Stimulated activated CD4-positive, alpha-beta T cell treated with anti-CD3 and anti-CD28 coated beads, Interleukin-2, amount 100 ng/mL, for 4 hours (primary cell): ENCODE measurements at regions not wholly inside any gene's neighbourhood (a gene's known extent, or its start where the extent isn't known, plus 50 kb on each side); places are given as distances from the start of the nearest gene placed in this dataset.
"Not testable (repeated sequence)": the region's sequence is repeated elsewhere in the genome, so short reads cannot be mapped to it uniquely, and the experiment has no call there.

Experiments
- DNase-seq: peaks from one replicate; pipeline ENCODE4 v3.0.0-alpha.2; 2020; ENCODE audit warnings: low read depth

DNA sequence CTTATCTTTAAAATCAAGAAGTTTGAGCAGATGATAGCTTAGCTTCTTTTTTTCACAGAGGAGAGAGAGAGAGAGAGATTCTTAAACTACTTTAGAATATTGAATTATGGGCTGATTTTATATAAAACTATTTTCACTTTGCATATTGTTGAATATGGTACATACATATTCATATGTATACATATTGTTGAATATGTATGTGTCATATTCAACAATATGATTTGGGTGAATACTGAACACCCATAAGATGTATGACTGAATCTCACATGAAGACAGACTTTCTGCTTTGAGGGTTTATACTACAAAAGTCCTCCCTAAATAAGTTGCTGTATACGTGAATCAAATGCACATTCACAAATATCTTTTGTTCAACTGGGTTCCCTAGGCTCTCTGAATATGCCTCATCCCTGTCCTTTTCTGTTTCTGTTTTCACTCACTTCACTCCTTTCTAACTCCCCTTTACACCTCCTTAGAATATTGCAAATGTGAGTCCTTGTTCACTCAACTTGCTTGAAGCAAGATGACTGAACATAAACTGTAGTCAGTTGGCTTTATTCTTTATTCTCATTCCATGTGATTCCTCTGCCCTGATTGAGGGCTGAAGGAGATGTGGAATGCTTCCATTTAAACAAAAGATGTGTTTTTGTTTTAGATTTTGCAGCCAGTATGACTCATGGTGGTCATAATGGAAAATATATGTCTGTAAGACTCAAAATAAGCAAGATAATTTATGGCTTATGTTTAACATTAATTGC, 225.4 kb upstream of the DAB2 start:
- DNase-seq, result no peak

DNA sequence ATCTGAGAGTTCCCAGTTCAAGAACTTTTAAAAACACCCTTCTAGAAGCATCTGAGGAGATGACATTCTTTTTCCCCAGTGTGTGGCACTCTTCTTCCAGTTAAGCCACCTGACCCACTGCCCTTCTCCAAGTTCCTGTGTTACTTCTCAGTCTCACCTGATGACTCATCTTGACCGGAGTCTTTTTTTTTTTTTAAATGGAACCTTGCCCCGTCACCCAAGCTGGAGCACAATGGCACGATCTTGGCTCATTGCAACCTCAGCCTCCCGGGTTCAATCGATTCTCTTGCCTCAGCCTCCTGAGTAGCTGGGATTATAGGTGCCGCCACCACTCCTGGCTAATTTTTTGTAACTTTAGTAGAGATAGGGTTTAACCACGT, 224.1 kb upstream of the DAB2 start:
- DNase-seq, result no peak

DNA sequence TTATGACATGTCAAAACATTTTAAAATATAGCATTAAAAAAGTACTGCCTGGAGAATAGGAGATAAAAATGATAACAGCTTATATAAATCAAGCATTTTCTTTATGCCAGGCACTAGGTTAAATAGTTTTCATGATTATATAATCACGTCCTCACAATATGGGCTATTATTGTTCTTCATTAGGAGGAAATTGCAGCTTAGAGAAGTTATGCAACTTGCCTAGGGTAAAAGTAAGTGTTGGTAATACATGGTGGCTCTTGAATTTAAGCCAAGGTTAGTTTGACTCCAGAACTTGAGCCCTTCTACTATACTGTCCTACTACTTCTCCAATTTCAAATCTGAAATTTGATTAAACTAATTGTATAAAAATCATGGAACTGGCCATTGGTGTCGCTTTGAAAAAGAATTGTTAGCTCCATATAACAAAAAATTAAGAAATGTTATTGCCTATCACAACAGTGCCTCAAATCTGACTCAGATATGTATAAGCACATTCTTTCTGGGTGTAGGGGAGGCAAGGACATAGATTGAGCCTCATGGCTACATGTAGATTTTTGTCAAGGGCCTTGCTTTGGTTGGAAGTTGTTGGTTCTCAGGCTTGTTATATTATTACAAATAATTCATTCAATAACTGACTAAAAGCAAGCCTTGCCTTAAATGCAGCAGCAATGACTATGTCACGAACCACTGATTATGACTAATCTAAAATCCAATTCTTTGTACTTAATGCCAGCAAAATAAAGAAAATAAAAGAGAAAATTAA, 223.5 kb upstream of the DAB2 start:
- DNase-seq, result no peak

DNA sequence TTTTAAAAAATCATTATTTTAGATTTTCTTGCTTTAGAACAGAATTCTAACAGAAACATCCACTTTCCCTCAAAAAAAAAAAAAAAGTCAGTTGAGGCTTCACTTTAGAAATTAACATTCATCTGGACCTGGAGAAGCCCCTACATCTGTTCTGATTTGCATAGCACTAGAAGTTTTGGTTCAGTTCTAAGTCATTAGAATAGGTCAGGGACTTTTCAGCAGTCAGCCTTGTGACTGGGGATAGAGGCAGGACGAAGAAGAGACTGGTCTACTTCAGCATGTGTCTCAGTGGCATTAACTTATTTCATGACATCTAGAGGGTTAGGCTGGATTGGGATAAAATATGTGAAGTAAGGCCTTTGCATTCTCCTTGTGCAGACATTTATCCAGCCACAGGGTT, 215.8 kb upstream of the DAB2 start:
- no peak for DNase-seq

DNA sequence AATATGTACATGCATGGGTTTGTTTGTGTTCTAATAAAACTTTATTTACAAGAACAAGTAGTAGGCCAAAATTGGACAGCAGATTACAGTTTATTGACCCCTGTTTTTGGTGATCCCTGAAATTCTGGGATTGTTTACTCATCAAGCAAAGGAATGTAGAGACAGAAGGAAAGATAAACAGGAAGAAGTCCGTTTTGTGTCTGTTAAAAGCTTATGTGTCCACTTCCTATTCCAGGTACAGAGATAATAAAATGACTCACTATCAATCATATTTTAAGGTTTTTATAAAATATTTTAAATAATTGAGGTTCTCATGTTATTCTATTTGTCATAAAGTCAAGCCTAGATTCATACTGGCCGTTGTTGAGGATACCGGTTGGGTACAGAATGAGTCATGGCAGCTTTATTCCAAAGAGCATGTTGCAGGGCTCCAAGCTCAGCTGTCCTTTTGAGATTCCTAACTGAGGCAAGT, 214.9 kb upstream of the DAB2 start:
- DNase-seq, result no peak

DNA sequence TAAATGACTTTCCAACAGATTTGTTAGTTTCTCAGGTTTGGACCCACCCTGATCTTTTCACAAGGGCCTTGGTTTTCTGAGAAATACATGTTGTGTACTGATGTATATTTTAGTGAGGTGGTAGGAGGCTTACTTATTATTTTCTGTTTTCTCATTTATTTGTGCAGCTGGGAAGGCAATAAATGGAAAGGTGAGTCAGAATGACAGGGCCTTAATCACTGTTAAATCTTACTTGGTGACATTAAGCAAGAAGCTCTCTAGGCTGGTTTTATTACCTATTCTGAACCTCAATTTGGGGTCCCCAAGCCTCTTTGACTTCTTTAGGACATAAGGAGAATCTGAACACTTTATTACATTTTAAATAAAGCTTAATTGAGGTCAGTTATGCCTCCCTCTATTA, 214.0 kb upstream of the DAB2 start:
- DNase-seq, result no peak

DNA sequence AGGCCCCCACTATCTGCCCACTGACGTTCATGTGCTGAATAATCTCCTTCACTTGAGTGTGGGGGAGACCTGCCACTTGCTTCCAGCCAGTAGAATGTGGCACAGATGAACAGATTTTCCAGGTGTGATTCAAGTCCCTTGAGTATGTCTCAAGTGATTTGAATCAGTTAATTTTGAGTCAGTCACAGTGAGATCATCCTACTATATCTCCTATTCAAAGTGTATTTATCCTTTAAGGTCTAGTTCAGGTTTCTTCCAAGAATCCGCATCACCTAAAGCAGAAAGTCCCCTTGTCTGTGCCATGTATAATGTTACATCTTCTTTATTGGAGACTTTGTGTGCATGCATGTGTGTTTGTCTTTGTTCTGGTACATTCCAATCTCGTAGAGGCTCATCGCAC, 208.3 kb upstream of the DAB2 start:
- no peak for DNase-seq

DNA sequence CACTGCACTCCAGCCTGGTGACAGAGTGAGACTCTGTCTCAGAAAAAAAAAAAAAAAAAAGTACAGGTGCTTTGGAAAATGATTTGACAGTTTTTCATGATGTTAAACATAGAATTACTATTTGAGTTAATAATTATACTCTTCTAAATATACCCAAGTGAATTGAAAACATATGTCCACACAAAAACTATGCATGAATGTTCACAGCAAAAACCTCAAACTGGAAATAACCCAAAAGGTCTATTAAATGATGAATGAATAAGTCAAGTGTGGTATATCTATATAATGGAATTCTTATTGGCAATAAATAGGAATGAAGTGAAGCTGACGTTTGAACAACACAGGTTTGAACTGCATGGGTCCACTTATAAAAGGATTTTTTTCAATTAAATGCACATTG, 207.2 kb upstream of the DAB2 start:
- DNase-seq, result no peak

DNA sequence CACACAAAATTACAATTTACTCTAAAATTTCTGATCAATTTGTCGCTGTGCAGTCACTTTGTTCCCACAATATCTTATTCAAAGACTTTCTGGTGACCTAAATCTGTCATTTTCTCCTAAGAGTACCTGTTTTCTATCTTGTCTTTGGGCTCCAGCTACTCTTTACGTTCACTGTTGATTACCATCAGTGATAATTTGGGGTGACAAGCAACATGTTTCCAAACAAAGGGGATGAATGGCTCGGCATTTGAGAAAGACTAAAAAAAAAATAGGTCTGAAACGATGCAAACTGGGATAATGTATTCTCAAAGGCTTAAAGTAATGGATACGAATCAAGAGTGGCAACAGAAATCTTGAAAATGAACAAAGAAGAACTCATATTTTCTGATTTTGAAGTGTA, 205.2 kb upstream of the DAB2 start:
- no peak for DNase-seq

DNA sequence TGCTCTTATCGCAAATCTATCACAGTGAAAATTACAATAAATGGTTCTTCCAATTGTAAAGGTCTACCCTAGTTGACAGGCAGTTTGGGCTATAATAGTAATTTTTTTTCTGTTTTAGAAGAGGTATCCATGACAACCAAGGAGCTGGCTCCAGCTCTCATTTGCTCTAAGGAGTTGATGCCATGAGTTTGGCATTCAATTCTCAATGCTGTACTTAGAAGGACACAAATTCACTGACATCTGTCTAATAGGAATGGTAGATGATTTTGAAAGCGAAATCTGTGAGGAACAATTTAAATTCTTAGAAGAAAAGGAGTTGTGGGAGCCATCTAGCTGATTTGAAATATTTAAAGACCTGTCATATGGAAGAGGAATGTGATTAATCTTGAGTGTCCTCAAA, 203.6 kb upstream of the DAB2 start:
- DNase-seq, result no peak

DNA sequence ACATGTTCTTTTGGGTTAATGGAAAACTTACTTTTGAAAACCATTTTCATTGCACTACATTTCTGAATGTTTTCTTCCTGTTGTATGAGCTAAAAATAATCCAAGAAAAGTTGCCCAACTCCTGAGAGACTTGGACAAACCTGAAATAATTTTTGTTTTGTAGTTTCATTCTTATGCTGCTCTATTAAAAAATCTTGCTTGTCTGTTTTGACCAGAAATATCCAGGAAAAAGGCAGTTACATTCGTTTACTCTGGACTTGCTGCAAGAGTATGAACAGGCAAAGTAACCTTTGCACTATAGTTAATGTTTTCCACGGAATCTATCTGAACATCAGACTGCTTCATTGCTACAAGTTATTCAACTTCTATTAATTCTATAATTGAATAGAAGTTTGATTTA, 200.1 kb upstream of the DAB2 start:
- DNase-seq, result no peak

DNA sequence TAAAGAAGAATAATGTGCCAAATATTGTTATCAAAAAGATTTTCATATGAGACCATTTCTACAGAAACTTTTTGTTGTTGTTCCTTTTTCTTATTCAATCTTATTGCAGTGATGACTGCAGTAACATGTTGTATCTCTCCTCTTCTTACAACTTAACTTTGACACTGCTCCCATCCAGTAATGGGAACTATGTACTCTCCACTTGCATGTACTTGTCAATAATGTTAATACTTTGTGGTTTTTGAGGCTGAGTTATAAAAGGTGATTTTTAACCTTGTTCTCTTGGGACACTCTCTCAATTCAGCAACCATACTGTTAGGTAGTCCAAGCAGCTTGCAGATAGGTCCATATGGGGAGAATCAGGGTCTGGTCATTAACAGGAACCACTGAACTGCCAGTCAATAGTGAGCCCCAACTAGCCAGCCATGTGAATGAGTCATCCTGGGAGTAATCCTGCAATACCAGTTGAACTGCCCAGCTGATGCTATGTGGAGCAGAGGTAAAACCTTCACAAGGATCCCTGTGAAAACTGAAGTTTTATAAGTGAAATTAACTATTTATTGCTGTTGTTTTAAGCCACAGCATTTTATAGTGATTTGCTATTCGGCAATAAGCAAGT, 199.6 kb upstream of the DAB2 start:
- DNase-seq, result no peak

DNA sequence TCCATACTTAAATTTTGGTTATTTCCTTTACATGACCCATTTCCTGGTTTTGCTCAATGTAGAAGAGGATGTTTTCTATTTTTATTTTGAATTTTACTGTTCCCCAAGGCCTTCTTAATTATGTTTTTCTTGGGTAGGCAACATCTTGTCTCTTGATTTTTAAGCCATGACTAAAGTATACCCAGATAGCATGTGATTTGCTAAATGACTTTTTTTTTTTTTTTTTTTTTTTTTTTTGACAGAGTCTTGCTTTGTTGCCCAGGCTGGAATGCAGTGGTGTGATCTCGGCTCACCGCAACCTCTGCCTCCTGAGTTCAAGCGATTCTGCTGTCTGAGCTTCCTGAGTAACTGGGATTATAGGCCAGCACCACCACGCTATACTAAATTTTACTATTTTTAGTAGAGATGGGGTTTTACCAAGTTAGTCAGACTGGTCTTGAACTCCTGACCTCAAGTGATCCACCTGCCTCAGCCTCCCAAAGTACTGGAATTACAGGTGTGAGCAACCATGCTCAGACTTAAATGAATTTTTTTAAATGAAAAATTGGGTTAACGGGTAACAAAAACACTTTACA, 198.6 kb upstream of the DAB2 start:
- DNase-seq, result no peak

DNA sequence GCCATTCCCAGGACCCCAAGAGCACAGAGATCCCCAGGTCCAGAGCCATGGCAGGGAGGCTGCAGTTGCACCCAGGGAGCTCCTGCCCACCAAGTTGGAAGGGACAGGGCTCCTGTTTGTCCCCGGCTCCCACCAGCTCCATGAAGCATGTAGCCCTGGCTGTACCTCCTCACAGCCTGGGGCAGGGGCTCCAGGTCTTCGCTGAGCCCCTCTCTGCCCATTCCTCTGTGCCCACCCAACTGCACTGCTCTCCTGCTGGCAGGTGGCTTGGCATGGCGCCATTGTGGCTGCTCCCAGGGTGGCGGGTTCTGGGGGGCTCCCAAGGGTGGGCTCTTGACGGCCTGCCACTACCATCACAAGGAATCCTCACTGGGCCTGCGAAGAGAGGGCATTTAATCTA, 197.5 kb upstream of the DAB2 start:
- no peak for DNase-seq

DNA sequence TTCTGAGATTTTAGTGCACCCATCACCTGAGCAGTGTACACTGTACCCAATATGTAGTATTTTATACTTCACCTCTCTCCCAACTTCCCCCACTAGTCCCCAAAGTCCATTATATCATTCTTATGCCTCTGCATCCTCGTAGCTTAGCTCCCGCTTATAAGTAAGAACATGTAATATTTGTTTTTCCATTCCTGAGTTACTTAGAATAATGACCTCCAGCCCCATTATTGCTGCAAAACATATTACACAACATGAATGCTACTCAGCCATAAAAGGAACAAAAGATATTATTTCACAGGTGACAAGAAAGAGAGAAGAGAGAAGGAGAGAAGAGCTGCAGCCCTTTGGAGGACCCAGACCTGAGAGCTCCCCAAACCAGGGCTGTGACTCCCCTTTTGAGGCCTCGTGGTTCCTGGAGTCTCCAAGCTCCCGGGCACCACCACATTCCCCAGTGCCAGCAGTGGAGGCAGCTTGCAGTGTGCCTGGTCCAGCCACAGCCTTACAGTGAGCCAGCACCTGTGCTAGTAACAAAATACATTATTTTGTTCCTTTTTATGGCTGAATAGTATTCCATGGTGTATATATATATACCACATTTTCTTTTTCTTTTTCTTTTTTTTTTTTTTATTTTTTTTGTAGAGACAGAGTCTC, 194.5 kb upstream of the DAB2 start:
- DNase-seq, result no peak

DNA sequence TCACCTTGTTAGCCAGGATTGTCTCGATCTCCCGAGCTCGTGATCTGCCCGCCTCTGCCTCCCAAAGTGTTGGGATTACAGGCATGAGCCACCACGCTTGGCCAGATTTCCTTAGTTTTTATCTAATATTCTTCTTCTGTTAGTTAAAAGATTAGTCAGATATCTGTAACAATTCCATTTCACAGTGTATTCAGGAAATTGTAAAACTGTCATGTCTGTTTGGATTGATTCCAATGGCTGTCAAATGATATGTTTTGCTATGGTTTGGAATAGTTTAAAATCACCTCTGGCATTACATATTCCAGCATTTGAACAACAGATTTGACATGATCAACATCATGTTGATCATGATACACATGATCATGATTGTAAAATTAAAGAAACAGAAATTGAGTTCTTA, 193.6 kb upstream of the DAB2 start:
- no peak for DNase-seq

DNA sequence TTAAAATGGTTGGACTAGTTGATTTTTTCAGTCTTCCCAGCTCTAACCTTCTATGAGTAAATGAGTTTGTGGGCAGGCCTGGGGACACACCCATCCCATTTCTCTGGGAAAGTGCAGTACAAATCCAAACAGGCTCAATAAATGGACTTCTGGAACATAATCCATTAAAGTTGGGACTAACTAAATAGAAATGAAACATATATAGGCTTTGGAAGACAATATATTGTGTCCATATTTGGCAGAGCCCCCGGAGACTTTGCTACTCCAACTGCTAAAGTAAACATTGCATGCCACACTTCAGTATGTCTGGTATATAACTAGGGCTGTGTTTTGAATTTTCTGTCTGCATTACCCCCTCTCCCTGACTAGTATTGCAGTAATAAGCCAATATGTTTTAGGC, 191.4 kb upstream of the DAB2 start:
- DNase-seq, result no peak

DNA sequence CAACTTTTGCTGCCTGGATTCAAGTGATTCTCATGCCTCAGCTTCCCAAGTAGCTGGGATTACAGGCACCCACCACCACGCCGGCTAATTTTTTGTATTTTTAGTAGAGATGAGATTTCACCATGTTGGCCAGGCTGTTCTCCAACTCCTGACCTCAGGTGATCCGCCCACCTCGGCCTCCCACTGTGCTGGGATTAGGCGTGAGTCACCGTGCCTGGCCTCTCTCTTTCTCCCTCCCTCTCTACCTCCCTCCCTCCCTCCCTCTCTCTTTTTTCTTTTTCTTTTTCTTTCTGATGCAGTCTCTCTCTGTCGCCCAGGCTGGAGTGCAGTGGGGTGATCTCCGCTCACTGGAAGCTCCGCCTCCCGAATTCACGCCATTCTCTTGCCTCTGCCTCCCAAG, 186.3 kb upstream of the DAB2 start:
- DNase-seq, result not testable (repeated sequence)

DNA sequence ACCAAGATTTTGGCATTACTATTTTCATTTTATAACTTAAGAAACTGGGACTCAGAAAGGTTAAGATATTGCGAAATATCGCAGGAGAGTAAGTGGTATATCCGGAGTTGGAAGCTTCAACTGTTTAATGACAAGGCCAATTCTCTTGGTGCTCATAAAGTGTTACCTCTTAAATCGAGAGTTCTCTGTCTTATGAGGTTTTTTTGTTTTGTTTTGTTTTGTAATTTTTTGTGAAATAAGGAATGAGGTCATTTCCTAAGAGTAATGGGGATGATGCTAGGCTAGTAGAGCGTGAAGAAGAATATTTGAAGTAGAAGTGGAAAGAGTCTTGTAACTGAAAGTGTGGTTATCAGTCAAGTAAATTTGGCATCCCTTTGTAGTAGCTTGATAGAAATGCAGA, 183.2 kb upstream of the DAB2 start:
- no peak for DNase-seq

DNA sequence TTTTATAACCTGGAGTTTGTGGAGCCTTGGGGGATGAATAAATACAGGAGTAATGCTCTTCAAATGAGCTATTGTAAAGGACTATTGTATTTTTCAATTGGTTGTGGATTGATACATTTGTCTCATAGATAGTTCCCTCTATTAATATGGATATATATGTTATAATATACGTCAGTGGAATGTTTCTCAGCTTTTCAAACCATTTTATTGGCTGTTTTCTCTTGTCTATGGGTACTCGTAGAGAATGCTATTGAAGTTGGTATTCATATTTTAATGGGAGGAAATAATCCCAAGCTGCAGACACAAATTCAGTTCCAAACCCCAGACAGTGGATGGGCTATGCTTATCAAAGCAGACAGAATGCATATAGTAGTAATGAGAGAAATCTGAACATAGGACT, 181.8 kb upstream of the DAB2 start:
- DNase-seq, result no peak

DNA sequence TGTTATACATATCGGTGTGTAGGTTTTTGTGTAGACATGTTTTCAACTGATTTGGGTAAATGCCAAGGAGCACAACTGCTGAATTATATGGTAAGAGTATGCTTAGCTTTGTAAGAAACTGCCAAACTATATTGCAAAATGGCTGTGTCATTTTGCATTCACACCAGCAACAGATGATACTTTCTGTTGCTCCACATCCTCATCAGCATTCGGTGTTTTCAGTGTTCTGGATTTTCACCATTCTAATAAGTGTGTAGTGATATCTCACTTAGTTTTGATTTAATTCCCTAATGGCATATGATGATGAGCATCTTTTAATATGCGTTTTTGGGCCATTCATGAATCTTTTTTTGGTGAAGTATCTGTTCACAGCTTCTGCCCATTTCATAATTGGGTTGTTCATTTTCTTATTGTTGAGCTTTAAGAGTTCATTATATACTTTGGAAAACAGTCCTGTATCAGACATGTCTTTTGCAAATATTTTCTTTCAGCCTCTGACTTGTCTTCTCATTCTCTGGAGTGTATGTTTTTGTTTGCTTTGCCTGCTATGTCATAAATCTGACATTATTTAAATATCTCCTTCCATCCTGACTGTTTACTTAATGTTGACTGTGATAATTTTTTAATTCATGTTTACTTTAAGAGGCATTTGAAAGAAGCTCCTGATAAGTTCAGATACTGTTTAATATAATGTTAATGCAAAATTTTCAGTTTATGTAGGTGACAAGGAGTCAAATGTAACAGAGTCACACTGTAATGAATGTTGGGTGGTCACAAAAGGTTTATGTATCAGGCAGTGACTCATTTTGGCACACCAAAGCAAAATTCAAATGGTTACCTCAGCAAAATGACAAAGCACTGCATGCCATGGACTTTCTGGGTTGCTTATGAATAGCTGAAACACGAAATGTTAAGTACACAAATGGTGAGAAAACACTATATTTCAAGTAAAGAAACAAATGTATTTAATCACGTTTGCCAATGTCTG, 181.1 kb upstream of the DAB2 start:
- no peak for DNase-seq
